ENCODE measurements at regions not wholly inside any gene's neighbourhood (a gene's known extent, or its start where the extent isn't known, plus 50 kb on each side); places are given as distances from the start of the nearest gene placed in this dataset.

DNA sequence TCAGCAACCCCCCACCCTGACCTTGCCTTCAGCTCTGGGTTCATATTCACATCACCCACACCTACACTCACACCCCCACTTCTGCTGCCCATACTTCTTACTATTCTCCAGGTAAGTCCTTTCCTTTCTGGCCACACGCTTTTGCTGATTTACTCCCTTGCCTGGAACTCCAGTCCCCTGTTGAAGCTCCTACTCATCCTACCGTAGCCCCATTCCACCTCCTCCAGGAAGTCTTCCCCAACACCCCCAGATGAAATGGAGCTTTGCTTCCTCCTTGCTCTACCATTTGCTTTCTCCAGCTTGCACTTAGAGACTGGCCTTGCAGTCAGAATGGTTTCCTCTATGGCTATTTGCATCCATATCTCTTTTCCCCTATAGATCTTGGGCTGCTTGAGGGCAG is 182.3 kb downstream of the MELK start:
- BruUV-seq (replicated peaks): no TSS peak
- H3K36me3 ChIP-seq (ENCODE audit: control insufficient read depth in 2 of 2, extremely low read depth in 1 of 2, insufficient read depth in 2 of 2, low read length in 2 of 2): no peaks in the 10 kb centered on the region
- no peak overlapping the region for H3K4me3 ChIP-seq (replicated peaks in 1 of 3; ENCODE audit: insufficient read depth in 1 of 3, low read depth in 1 of 3, low read length in 3 of 3)
- TF ChIP-seq EZH2 (IDR thresholded peaks at IDR 0.05; ENCODE audit: borderline replicate concordance, low read depth, low read length, severe bottlenecking) (no peak), POLR2AphosphoS5 (IDR thresholded peaks at IDR 0.05; ENCODE audit: insufficient read depth, low read depth, low read length) (no peak), MYC (IDR thresholded peaks at IDR 0.05; ENCODE audit: low read depth, low read length) (no peak), JUN (IDR thresholded peaks at IDR 0.05; ENCODE audit: borderline replicate concordance, insufficient read depth, insufficient read length, low read depth) (no peak), FOS (IDR thresholded peaks at IDR 0.05; ENCODE audit: borderline replicate concordance, insufficient read depth, low read length) (no peak), POLR2A (IDR thresholded peaks at IDR 0.05; ENCODE audit: low read depth, low read length) (no peak), GATA2 (IDR thresholded peaks at IDR 0.05; ENCODE audit: insufficient read depth, insufficient read length, low read depth, low read length) (no peak)
- TF ChIP-seq, protein P1, sequence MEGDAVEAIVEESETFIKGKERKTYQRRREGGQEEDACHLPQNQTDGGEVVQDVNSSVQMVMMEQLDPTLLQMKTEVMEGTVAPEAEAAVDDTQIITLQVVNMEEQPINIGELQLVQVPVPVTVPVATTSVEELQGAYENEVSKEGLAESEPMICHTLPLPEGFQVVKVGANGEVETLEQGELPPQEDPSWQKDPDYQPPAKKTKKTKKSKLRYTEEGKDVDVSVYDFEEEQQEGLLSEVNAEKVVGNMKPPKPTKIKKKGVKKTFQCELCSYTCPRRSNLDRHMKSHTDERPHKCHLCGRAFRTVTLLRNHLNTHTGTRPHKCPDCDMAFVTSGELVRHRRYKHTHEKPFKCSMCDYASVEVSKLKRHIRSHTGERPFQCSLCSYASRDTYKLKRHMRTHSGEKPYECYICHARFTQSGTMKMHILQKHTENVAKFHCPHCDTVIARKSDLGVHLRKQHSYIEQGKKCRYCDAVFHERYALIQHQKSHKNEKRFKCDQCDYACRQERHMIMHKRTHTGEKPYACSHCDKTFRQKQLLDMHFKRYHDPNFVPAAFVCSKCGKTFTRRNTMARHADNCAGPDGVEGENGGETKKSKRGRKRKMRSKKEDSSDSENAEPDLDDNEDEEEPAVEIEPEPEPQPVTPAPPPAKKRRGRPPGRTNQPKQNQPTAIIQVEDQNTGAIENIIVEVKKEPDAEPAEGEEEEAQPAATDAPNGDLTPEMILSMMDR (IDR thresholded peaks at IDR 0.05; ENCODE audit: extremely low read depth in 1 of 2, insufficient read depth in 1 of 2, low read depth in 1 of 2, low read length in 2 of 2): no peak
- TF ChIP-seq, protein P2, sequence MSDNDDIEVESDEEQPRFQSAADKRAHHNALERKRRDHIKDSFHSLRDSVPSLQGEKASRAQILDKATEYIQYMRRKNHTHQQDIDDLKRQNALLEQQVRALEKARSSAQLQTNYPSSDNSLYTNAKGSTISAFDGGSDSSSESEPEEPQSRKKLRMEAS (IDR thresholded peaks at IDR 0.05; ENCODE audit: insufficient read depth, insufficient read length): no peak
- no peak overlapping the region for H3K27ac ChIP-seq (ENCODE audit: insufficient read depth, low read depth, low read length)
- H2AFZ ChIP-seq (ENCODE audit: low read depth, low read length): no peak overlapping the region
- no peak overlapping the region for H3K9ac ChIP-seq (replicated peaks; ENCODE audit: extremely low read depth, insufficient read depth, low read length)
- no peak for FAIRE-seq
- intact Hi-C loops (cut with micrococcal nuclease): no loop called here
- CTCF ChIA-PET: no interaction called here
- no peaks in the 10 kb centered on the region for H3K4me1 ChIP-seq (ENCODE audit: control insufficient read depth, extremely low read depth, insufficient read depth, low read length)
- H3K79me2 ChIP-seq (ENCODE audit: control insufficient read depth, insufficient read depth, low read length): no peaks in the 10 kb centered on the region
- no peaks in the 10 kb centered on the region for H4K20me1 ChIP-seq (replicated peaks; ENCODE audit: control insufficient read depth, extremely low read depth, insufficient read depth, low read length)
- POLR2A ChIA-PET: no interaction called here
- H3K9me1 ChIP-seq (replicated peaks; ENCODE audit: control insufficient read depth, extremely low read depth, insufficient read depth, low read length): no peaks in the 10 kb centered on the region
- no peaks in the 10 kb centered on the region for H3K9me3 ChIP-seq (replicated peaks; ENCODE audit: control insufficient read depth, insufficient read depth, low read length)
- dilution Hi-C loops (cut with MboI; ENCODE audit: extremely low pct_ligation_motif_present, low sequenced_read_pairs): no loop called here
- H3K4me2 ChIP-seq (ENCODE audit: insufficient read depth, low read length): no peak overlapping the region
- peaks cover 0 to 10% of the 10 kb centered on the region in 2 experiments for H3K27me3 ChIP-seq (ENCODE audit: control insufficient read depth in 2 of 2, insufficient read depth in 2 of 2, low read length in 2 of 2)
- no peak for DNase-seq (ENCODE audit: low read depth, low spot score)

Data from endothelial cell of umbilical vein (primary cell).